ENCODE measurements at regions not wholly inside any gene's neighbourhood (a gene's known extent, or its start where the extent isn't known, plus 50 kb on each side); places are given as distances from the start of the nearest gene placed in this dataset.

- no peak for DNase-seq (ENCODE audit: low spot score)
- intact Hi-C loops (cut with DNase I), result loop anchor here (10.0 kb wide), 1 partner anchor 799 kb away; the partner anchor contains the start of gene DIPK2A
- Histone ChIP-seq H3K4me1 (replicated peaks) (no peaks in the 10 kb centered on the region), H3K27me3 (replicated peaks; ENCODE audit: insufficient read depth) (no peaks in the 10 kb centered on the region), H3K9me3 (no peaks in the 10 kb centered on the region), H3K27ac (no peak overlapping the region), H3K4me3 (no peak overlapping the region), H3K36me3 (no peaks in the 10 kb centered on the region)
- TF ChIP-seq POLR2AphosphoS5 (IDR thresholded peaks at IDR 0.05) (no peak), CTCF (IDR thresholded peaks at IDR 0.05) (no peak), POLR2A (IDR thresholded peaks at IDR 0.05) (no peak)
- 90% methylated on average over 4 of the region's 4 CpGs for WGBS
Measured at GRCh38 chr3:144773350-144773749, 801.7 kb downstream of the DIPK2A start.

GRCh38 chr3:144774897-144775296 lies 803.3 kb downstream of the DIPK2A start:
- no peak for DNase-seq (ENCODE audit: low spot score)
- Histone ChIP-seq H3K27ac (no peak overlapping the region), H3K27me3 (replicated peaks; ENCODE audit: insufficient read depth) (no peaks in the 10 kb centered on the region), H3K4me1 (replicated peaks) (no peaks in the 10 kb centered on the region), H3K36me3 (no peaks in the 10 kb centered on the region), H3K4me3 (no peak overlapping the region), H3K9me3 (no peaks in the 10 kb centered on the region)
- TF ChIP-seq POLR2AphosphoS5 (IDR thresholded peaks at IDR 0.05) (no peak), POLR2A (IDR thresholded peaks at IDR 0.05) (no peak), CTCF (IDR thresholded peaks at IDR 0.05) (no peak)
- intact Hi-C loops (cut with DNase I), result loop anchor here (10.0 kb wide), 1 partner anchor 800 kb away; the partner anchor contains the start of gene DIPK2A
- 93% methylated on average over 5 of the region's 5 CpGs for WGBS

GRCh38 chr3:144775551-144775950 lies 803.9 kb downstream of the DIPK2A start:
- Histone ChIP-seq H3K27me3 (replicated peaks; ENCODE audit: insufficient read depth) (no peaks in the 10 kb centered on the region), H3K4me3 (no peak overlapping the region), H3K9me3 (no peaks in the 10 kb centered on the region), H3K4me1 (replicated peaks) (no peaks in the 10 kb centered on the region), H3K27ac (no peak overlapping the region), H3K36me3 (no peaks in the 10 kb centered on the region)
- DNase-seq (ENCODE audit: low spot score), result no peak
- TF ChIP-seq POLR2AphosphoS5 (IDR thresholded peaks at IDR 0.05), result no peak
- no peak for TF ChIP-seq CTCF (IDR thresholded peaks at IDR 0.05)
- no peak for TF ChIP-seq POLR2A (IDR thresholded peaks at IDR 0.05)
- intact Hi-C loops (cut with DNase I), result loop anchor here (10.0 kb wide), 1 partner anchor 801 kb away; the partner anchor contains the start of gene DIPK2A

GRCh38 chr3:144777906-144778305 lies 806.3 kb downstream of the DIPK2A start:
- no peak for DNase-seq (ENCODE audit: low spot score)
- no peak for TF ChIP-seq CTCF (IDR thresholded peaks at IDR 0.05)
- TF ChIP-seq POLR2A (IDR thresholded peaks at IDR 0.05), result no peak
- TF ChIP-seq POLR2AphosphoS5 (IDR thresholded peaks at IDR 0.05), result no peak
- H3K36me3 ChIP-seq, result no peaks in the 10 kb centered on the region
- 64% methylated on average over 2 of the region's 2 CpGs for WGBS
- no peaks in the 10 kb centered on the region for H3K27me3 ChIP-seq (replicated peaks; ENCODE audit: insufficient read depth)
- H3K27ac ChIP-seq, result no peak overlapping the region
- H3K9me3 ChIP-seq, result no peaks in the 10 kb centered on the region
- H3K4me1 ChIP-seq (replicated peaks), result no peaks in the 10 kb centered on the region
- intact Hi-C loops (cut with DNase I), result loop anchor here (10.0 kb wide), 1 partner anchor 803 kb away; the partner anchor contains the start of gene DIPK2A
- H3K4me3 ChIP-seq, result no peak overlapping the region

- 96% methylated on average over 9 of the region's 10 CpGs for WGBS
- no peaks in the 10 kb centered on the region for H3K36me3 ChIP-seq
- DNase-seq (ENCODE audit: low spot score), result no peak
- TF ChIP-seq CTCF (IDR thresholded peaks at IDR 0.05) (no peak), POLR2AphosphoS5 (IDR thresholded peaks at IDR 0.05) (no peak), POLR2A (IDR thresholded peaks at IDR 0.05) (no peak)
- no peak overlapping the region for H3K4me3 ChIP-seq
- H3K27me3 ChIP-seq (replicated peaks; ENCODE audit: insufficient read depth), result no peaks in the 10 kb centered on the region
- no peaks in the 10 kb centered on the region for H3K4me1 ChIP-seq (replicated peaks)
- H3K9me3 ChIP-seq, result no peaks in the 10 kb centered on the region
- intact Hi-C loops (cut with DNase I), result no loop called here
- no peak overlapping the region for H3K27ac ChIP-seq
Measured at GRCh38 chr3:144791034-144791433, 819.4 kb downstream of the DIPK2A start.
